HCT116 (cell line): ENCODE measurements at regions not wholly inside any gene's neighbourhood (a gene's known extent, or its start where the extent isn't known, plus 50 kb on each side); places are given as distances from the start of the nearest gene placed in this dataset.

ENCODE experiments used
- ATAC-seq: fragments of 200-7000 bp; cut with Tn5 transposase; 2 replicates; pipeline ENCODE4 v1.9.1; 2020; ENCODE audit warnings: mild to moderate bottlenecking, moderate library complexity
- BruUV-seq: library from RNA; stranded (reverse); fragments of 400-500 nt; replicated peaks from 2 replicates; lab custom pipeline; 2021; lab: Mats Ljungman, UMichigan
- CTCF ChIA-PET: fragments of 300-600 bp; sonication (Branson Sonifier 250); formaldehyde crosslinking; loops from one replicate; lab custom pipeline; 2021; ENCODE audit warnings: antibody characterized with exemption; lab: Charles Lee
- POLR2A ChIA-PET: fragments of 300-600, 350-600 bp; sonication (Branson Sonifier 250); formaldehyde crosslinking; loops from one replicate; lab custom pipeline; 2021; ENCODE audit warnings: antibody characterized with exemption; lab: Charles Lee
- RAD21 ChIA-PET, 2 experiments: fragments of 300-600 bp; sonication (Branson Sonifier 250); formaldehyde crosslinking; loops; one replicate each; lab custom pipeline; 2023; ENCODE audit warnings: low total read pairs in 2 of 2; ENCODE audit not compliant: uncharacterized antibody in 2 of 2, unreplicated experiment in 2 of 2, low non-redundant PET in 1 of 2; lab: Charles Lee
- DNase-seq: peaks from one replicate; pipeline ENCODE4 v3.0.0-alpha.2; 2010; ENCODE audit warnings: low read depth, low spot score
- H2AFZ ChIP-seq: fragments of 200-600 bp; shearing (Covaris generic), sonication (generic); 2 replicates; pipeline ENCODE4 v1.6.1; 2017; ENCODE audit warnings: low read depth, mixed run types, mixed read lengths, antibody characterized with exemption, low read length; ENCODE audit not compliant: poor library complexity, severe bottlenecking
- H3K27ac ChIP-seq: 2 replicates; pipeline ENCODE4 v1.5.1; 2012; ENCODE audit warnings: low read depth, low read length
- H3K27me3 ChIP-seq: fragments of 200-600 bp; sonication (generic); 2 replicates; pipeline ENCODE4 v1.6.1; 2016; ENCODE audit warnings: mixed run types, low read length, mixed read lengths; ENCODE audit not compliant: insufficient read depth
- H3K36me3 ChIP-seq, 2 experiments: fragments of 200-500 bp in 1 of 2; fragments of 200-600 bp in 1 of 2; sonication (Bioruptor generic) in 1 of 2; sonication (generic) in 1 of 2; 2 replicates each; pipeline versions ENCODE4 v1.5.1 to v1.6.1; 2014 to 2016; ENCODE audit warnings: low read length in 2 of 2, inconsistent platforms in 1 of 2, mixed read lengths in 1 of 2, mixed run types in 1 of 2; ENCODE audit not compliant: insufficient read depth in 2 of 2, control insufficient read depth in 1 of 2
- H3K4me1 ChIP-seq, 2 experiments: fragments of 200-600 bp in 1 of 2; sonication (generic) in 1 of 2; 2 replicates each; pipeline versions ENCODE4 v1.5.1 to v1.6.1; 2012 to 2017; ENCODE audit warnings: low read length in 2 of 2, inconsistent platforms in 1 of 2, mild to moderate bottlenecking in 1 of 2, mixed read lengths in 1 of 2, mixed run types in 1 of 2, moderate library complexity in 1 of 2; ENCODE audit not compliant: insufficient read depth in 2 of 2, control insufficient read depth in 1 of 2
- H3K4me2 ChIP-seq: fragments of 200-600 bp; sonication (generic); 2 replicates; pipeline ENCODE4 v1.6.1; 2017; ENCODE audit warnings: mixed run types, low read length, mixed read lengths
- H3K4me3 ChIP-seq, 2 experiments: fragments of 200-600 bp in 1 of 2; sonication (generic) in 1 of 2; replicated peaks in 1 of 2; 2 replicates each; pipeline ENCODE4 v1.5.1; 2011 to 2016; ENCODE audit warnings: low read length in 2 of 2, control low read depth in 1 of 2, low read depth in 1 of 2, mild to moderate bottlenecking in 1 of 2, mixed read lengths in 1 of 2, mixed run types in 1 of 2
- H3K79me2 ChIP-seq: fragments of 200-600 bp; sonication (generic); 2 replicates; pipeline ENCODE4 v1.6.1; 2017; ENCODE audit warnings: mild to moderate bottlenecking, mixed run types, low read length, moderate library complexity, mixed read lengths; ENCODE audit not compliant: insufficient read depth
- H3K9ac ChIP-seq: fragments of 200-600 bp; sonication (generic); 2 replicates; pipeline ENCODE4 v1.6.1; 2016; ENCODE audit warnings: low read length, mixed read lengths
- H3K9me2 ChIP-seq: fragments of 200-600 bp; sonication (generic), shearing (Covaris generic); 2 replicates; pipeline ENCODE4 v1.6.1; 2017; ENCODE audit warnings: mixed run types, mild to moderate bottlenecking, moderate library complexity; ENCODE audit not compliant: insufficient read depth
- H3K9me3 ChIP-seq, 2 experiments: fragments of 200-500 bp in 1 of 2; fragments of 200-600 bp in 1 of 2; sonication (Bioruptor generic) in 1 of 2; sonication (generic) in 1 of 2; 2 replicates each; pipeline ENCODE4 v1.6.1; 2014 to 2017; ENCODE audit warnings: low read length in 2 of 2, mixed read lengths in 2 of 2, inconsistent platforms in 1 of 2, low read depth in 1 of 2, mild to moderate bottlenecking in 1 of 2, mixed run types in 1 of 2, moderate library complexity in 1 of 2; ENCODE audit not compliant: control insufficient read depth in 1 of 2, insufficient read depth in 1 of 2
- H4K20me1 ChIP-seq: fragments of 200-600 bp; sonication (generic), shearing (Covaris generic); 2 replicates; pipeline ENCODE4 v1.6.1; 2017; ENCODE audit warnings: mixed run types, mild to moderate bottlenecking, moderate library complexity; ENCODE audit not compliant: insufficient read depth
- ELF1 ChIP-seq: IDR thresholded peaks from 2 replicates; pipeline ENCODE4 v1.6.1; 2012; ENCODE audit warnings: low read depth, borderline replicate concordance
- EZH2 ChIP-seq: fragments of 200-600 bp; sonication (generic); IDR thresholded peaks from 2 replicates; pipeline ENCODE4 v1.6.1; 2017; ENCODE audit warnings: antibody characterized with exemption, mixed run types
- FOSL1 ChIP-seq: IDR thresholded peaks from 2 replicates; pipeline ENCODE4 v1.6.1; 2012; ENCODE audit warnings: low read depth
- JUND ChIP-seq: IDR thresholded peaks from 2 replicates; pipeline ENCODE4 v1.6.1; 2012
- RAD21 ChIP-seq: IDR thresholded peaks from 2 replicates; pipeline ENCODE4 v1.6.1; 2012; ENCODE audit warnings: low read depth, mild to moderate bottlenecking
- intact Hi-C: fragments of 100-400 bp; cut with micrococcal nuclease; formaldehyde crosslinking; loops from 2 replicates; pipeline ENCODE4 v1.10.0; 2022
- TF ChIP-seq, protein P1 (sequence below): IDR thresholded peaks from 2 replicates; pipeline ENCODE4 v1.6.1; 2012; ENCODE audit warnings: low read depth
- TF ChIP-seq, protein P2 (sequence below): IDR thresholded peaks from 2 replicates; pipeline ENCODE4 v1.6.1; 2012
- TF ChIP-seq, protein P3 (sequence below): IDR thresholded peaks from 2 replicates; pipeline ENCODE4 v1.6.1; 2011; ENCODE audit warnings: mild to moderate bottlenecking, low read length, moderate library complexity; ENCODE audit not compliant: insufficient replicate concordance; ENCODE audit errors: extremely low read depth
- TF ChIP-seq, protein P4 (sequence below), 3 experiments: fragments of 200-600 bp in 1 of 3; sonication (generic) in 1 of 3; IDR thresholded peaks in 2 of 3; conservative IDR thresholded peaks in 1 of 3; 2 replicates each; pipeline ENCODE4 v1.5.1; 2012 to 2017; ENCODE audit warnings: low read depth in 2 of 3, low read length in 2 of 3, antibody characterized with exemption in 1 of 3, borderline replicate concordance in 1 of 3, control low read depth in 1 of 3, mild to moderate bottlenecking in 1 of 3, mixed read lengths in 1 of 3, mixed run types in 1 of 3, moderate library complexity in 1 of 3; ENCODE audit not compliant: insufficient read depth in 1 of 3

DNA sequence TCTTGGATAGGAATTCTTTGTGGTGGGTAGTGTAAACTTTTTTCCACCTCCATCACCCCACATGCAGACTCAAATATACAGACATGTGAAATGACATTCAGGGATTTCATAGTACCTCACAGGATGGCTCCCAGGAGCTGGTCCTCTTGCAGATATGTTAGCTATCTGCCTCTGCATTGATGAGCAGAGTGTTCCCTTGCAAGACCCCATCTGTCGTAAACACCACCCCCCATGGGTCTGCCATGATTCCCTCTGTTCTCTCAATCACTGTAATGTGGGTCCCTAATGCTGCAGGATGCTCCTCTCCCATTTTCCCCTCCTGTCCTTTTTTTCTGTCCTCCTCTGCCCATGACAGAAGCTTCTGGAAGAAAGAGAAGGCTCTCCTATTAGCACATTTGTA lies 391.2 kb upstream of the PODXL start:
- TF ChIP-seq EZH2, result no peak
- no peak for TF ChIP-seq JUND
- TF ChIP-seq RAD21, result no peak
- TF ChIP-seq ELF1, result no peak
- no peak for TF ChIP-seq FOSL1
- TF ChIP-seq, protein P1, sequence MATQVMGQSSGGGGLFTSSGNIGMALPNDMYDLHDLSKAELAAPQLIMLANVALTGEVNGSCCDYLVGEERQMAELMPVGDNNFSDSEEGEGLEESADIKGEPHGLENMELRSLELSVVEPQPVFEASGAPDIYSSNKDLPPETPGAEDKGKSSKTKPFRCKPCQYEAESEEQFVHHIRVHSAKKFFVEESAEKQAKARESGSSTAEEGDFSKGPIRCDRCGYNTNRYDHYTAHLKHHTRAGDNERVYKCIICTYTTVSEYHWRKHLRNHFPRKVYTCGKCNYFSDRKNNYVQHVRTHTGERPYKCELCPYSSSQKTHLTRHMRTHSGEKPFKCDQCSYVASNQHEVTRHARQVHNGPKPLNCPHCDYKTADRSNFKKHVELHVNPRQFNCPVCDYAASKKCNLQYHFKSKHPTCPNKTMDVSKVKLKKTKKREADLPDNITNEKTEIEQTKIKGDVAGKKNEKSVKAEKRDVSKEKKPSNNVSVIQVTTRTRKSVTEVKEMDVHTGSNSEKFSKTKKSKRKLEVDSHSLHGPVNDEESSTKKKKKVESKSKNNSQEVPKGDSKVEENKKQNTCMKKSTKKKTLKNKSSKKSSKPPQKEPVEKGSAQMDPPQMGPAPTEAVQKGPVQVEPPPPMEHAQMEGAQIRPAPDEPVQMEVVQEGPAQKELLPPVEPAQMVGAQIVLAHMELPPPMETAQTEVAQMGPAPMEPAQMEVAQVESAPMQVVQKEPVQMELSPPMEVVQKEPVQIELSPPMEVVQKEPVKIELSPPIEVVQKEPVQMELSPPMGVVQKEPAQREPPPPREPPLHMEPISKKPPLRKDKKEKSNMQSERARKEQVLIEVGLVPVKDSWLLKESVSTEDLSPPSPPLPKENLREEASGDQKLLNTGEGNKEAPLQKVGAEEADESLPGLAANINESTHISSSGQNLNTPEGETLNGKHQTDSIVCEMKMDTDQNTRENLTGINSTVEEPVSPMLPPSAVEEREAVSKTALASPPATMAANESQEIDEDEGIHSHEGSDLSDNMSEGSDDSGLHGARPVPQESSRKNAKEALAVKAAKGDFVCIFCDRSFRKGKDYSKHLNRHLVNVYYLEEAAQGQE, result no peak
- TF ChIP-seq, protein P2, sequence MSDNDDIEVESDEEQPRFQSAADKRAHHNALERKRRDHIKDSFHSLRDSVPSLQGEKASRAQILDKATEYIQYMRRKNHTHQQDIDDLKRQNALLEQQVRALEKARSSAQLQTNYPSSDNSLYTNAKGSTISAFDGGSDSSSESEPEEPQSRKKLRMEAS, result no peak
- TF ChIP-seq, protein P3, sequence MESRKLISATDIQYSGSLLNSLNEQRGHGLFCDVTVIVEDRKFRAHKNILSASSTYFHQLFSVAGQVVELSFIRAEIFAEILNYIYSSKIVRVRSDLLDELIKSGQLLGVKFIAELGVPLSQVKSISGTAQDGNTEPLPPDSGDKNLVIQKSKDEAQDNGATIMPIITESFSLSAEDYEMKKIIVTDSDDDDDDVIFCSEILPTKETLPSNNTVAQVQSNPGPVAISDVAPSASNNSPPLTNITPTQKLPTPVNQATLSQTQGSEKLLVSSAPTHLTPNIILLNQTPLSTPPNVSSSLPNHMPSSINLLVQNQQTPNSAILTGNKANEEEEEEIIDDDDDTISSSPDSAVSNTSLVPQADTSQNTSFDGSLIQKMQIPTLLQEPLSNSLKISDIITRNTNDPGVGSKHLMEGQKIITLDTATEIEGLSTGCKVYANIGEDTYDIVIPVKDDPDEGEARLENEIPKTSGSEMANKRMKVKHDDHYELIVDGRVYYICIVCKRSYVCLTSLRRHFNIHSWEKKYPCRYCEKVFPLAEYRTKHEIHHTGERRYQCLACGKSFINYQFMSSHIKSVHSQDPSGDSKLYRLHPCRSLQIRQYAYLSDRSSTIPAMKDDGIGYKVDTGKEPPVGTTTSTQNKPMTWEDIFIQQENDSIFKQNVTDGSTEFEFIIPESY, result no peak
- TF ChIP-seq, protein P4, sequence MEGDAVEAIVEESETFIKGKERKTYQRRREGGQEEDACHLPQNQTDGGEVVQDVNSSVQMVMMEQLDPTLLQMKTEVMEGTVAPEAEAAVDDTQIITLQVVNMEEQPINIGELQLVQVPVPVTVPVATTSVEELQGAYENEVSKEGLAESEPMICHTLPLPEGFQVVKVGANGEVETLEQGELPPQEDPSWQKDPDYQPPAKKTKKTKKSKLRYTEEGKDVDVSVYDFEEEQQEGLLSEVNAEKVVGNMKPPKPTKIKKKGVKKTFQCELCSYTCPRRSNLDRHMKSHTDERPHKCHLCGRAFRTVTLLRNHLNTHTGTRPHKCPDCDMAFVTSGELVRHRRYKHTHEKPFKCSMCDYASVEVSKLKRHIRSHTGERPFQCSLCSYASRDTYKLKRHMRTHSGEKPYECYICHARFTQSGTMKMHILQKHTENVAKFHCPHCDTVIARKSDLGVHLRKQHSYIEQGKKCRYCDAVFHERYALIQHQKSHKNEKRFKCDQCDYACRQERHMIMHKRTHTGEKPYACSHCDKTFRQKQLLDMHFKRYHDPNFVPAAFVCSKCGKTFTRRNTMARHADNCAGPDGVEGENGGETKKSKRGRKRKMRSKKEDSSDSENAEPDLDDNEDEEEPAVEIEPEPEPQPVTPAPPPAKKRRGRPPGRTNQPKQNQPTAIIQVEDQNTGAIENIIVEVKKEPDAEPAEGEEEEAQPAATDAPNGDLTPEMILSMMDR (IDR thresholded peaks at IDR 0.05 in 2 of 3, conservative IDR thresholded peaks at IDR 0.05 in 1 of 3; ENCODE audit: borderline replicate concordance in 1 of 3, insufficient read depth in 1 of 3, low read depth in 2 of 3, low read length in 2 of 3), result no peak
- TF ChIP-seq, all 23 proteins: peak for 0
- no peak overlapping the region for H3K9ac ChIP-seq
- H3K9me3 ChIP-seq, result no peaks in the 10 kb centered on the region; a peak in 1 of 4 replicates
- no peaks in the 10 kb centered on the region for H3K9me2 ChIP-seq
- CTCF ChIA-PET, result no interaction called here
- H3K4me2 ChIP-seq, result no peak overlapping the region
- H3K27ac ChIP-seq, result no peak overlapping the region
- H3K36me3 ChIP-seq, result no peaks in the 10 kb centered on the region
- H3K27me3 ChIP-seq, result peaks cover 35% of the 10 kb centered on the region
- peaks cover 0 to 10% of the 10 kb centered on the region in 2 experiments; a peak in 1 of 4 replicates for H3K4me1 ChIP-seq
- POLR2A ChIA-PET, result no interaction called here
- intact Hi-C loops, result no loop called here
- RAD21 ChIA-PET, result no interaction called here
- H3K79me2 ChIP-seq, result no peaks in the 10 kb centered on the region
- H4K20me1 ChIP-seq, result no peaks in the 10 kb centered on the region
- DNase-seq (no peak), ATAC-seq (no peak)
- no TSS peak for BruUV-seq
- no peak overlapping the region for H3K4me3 ChIP-seq
- no peak overlapping the region for H2AFZ ChIP-seq
